ENCODE measurements at regions not wholly inside any gene's neighbourhood (a gene's known extent, or its start where the extent isn't known, plus 50 kb on each side); places are given as distances from the start of the nearest gene placed in this dataset.

DNA sequence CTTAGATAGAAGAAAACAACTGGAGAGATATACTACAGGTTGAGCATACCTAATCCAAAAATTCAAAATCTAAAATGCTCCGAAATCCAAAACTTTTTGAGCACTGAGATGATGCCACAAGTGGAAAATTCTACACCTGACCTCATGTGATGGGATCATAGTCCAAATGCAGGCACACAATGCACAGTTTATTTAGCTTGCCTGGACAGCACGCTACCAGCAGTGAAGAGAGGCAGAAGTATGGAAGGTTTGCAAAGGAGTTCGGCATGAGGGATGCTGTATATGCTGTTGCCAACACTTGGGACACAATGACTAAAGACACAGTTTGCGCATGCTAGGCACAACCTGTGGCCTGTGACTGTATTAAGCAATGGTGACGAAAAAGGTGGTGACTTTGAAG is 58.1 kb upstream of the CAND1 start:
- TF ChIP-seq, protein P1, sequence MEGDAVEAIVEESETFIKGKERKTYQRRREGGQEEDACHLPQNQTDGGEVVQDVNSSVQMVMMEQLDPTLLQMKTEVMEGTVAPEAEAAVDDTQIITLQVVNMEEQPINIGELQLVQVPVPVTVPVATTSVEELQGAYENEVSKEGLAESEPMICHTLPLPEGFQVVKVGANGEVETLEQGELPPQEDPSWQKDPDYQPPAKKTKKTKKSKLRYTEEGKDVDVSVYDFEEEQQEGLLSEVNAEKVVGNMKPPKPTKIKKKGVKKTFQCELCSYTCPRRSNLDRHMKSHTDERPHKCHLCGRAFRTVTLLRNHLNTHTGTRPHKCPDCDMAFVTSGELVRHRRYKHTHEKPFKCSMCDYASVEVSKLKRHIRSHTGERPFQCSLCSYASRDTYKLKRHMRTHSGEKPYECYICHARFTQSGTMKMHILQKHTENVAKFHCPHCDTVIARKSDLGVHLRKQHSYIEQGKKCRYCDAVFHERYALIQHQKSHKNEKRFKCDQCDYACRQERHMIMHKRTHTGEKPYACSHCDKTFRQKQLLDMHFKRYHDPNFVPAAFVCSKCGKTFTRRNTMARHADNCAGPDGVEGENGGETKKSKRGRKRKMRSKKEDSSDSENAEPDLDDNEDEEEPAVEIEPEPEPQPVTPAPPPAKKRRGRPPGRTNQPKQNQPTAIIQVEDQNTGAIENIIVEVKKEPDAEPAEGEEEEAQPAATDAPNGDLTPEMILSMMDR (IDR thresholded peaks at IDR 0.05): no peak
- TF ChIP-seq REST (IDR thresholded peaks at IDR 0.05; ENCODE audit: insufficient read depth in 1 of 2, low read depth in 2 of 2, low read length in 1 of 2): no peak
- TF ChIP-seq POLR2AphosphoS5 (IDR thresholded peaks at IDR 0.05; ENCODE audit: low read depth, low read length): no peak
- no peak for TF ChIP-seq SIN3A (IDR thresholded peaks at IDR 0.05; ENCODE audit: borderline replicate concordance, insufficient read depth, low read depth, low read length)
- TF ChIP-seq TCF7L2 (IDR thresholded peaks at IDR 0.05; ENCODE audit: low read depth, low read length): no peak

All from Panc1 (cell line).